Stomach (tissue), 4 donors: ENCODE measurements at regions not wholly inside any gene's neighbourhood (a gene's known extent, or its start where the extent isn't known, plus 50 kb on each side); places are given as distances from the start of the nearest gene placed in this dataset.

Source experiments
- CTCF ChIP-seq, 7 experiments: fragments of 450-650 bp in 4 of 7; fragments of 200-600 bp in 3 of 7; sonication (generic) in 3 of 7; IDR thresholded peaks; one replicate each; pipeline ENCODE4 v1.5.1; 2016 to 2019; ENCODE audit warnings: antibody characterized with exemption in 7 of 7, control low read depth in 2 of 7, mild to moderate bottlenecking in 1 of 7
- EP300 ChIP-seq: sonication (generic); formaldehyde crosslinking; IDR thresholded peaks from one replicate; pipeline ENCODE4 v1.6.1; 2017; ENCODE audit warnings: antibody characterized with exemption

- TF ChIP-seq EP300 (no peak), CTCF (IDR thresholded peaks at IDR 0.05) (no peak)
These were observed 311.4 kb downstream of the PRDM5 start for GRCh38 chr4:120611092-120611491.
